Stimulated activated CD4-positive, alpha-beta T cell treated with anti-CD3 and anti-CD28 coated beads, Interleukin-1b, Interleukin-23, amount 100 ng/mL, for 1 hour (primary cell): ENCODE measurements at regions not wholly inside any gene's neighbourhood (a gene's known extent, or its start where the extent isn't known, plus 50 kb on each side); places are given as distances from the start of the nearest gene placed in this dataset.

Source experiments
- DNase-seq, 2 donors: peaks; one replicate each; pipeline ENCODE4 v3.0.0-alpha.2; 2020; ENCODE audit warnings: low read depth in 2 of 2

DNA sequence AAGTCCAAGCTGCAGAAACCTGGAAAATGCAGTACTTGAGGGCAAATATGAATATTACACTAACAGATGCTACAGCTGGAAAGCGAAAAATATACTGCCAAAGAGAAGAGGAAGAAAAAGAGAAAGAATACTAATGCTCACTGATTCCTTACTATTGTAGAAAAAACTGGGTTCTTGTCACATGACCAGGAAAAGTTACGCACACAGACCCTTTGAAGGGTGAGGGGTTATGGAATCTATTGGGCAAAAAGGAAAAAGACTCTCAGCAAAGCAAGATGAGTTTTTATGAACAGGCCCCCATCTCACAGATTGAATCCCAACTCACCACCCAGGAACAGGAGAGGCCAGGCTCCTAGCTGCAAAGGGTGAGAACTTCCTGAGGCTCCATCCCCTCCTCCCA is 228.1 kb upstream of the KLF14 start:
- DNase-seq, result no peak

DNA sequence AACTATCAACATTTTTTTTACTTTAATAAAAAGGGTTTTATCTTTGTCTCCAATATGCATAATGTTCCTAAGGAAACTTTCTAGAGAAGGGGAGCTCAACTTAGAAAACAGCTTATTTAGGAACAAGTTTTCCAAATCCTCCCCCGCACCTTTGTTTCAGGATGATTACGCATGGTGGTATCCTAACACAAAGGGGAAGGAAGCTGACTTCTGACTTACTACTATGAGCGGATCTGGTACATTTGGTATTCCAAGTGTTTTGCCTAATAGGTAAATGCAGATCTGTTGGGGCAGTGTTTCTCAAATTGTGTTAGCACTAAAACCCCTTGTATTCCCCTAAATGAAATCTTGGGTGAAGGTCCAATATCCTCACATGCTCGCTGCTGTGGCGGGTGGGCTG is 229.3 kb upstream of the KLF14 start:
- no peak for DNase-seq

DNA sequence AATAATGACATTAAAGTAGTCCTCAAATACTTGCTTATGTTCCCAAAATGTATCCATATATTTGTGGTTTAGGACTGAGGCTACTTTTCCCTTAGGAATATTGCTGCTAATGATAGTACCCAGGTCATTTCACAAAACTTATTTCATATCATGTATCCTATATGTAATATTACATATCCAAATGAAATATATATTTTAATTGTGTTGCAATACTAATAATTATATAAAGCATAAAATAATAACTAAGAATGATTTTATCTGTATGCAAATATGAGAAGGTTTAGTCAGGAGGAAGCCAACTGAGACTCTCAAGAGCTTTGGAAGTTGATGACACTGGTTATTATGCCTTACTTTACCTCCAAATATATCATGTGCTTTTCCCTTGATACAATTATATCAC is 231.5 kb upstream of the KLF14 start:
- no peak for DNase-seq

DNA sequence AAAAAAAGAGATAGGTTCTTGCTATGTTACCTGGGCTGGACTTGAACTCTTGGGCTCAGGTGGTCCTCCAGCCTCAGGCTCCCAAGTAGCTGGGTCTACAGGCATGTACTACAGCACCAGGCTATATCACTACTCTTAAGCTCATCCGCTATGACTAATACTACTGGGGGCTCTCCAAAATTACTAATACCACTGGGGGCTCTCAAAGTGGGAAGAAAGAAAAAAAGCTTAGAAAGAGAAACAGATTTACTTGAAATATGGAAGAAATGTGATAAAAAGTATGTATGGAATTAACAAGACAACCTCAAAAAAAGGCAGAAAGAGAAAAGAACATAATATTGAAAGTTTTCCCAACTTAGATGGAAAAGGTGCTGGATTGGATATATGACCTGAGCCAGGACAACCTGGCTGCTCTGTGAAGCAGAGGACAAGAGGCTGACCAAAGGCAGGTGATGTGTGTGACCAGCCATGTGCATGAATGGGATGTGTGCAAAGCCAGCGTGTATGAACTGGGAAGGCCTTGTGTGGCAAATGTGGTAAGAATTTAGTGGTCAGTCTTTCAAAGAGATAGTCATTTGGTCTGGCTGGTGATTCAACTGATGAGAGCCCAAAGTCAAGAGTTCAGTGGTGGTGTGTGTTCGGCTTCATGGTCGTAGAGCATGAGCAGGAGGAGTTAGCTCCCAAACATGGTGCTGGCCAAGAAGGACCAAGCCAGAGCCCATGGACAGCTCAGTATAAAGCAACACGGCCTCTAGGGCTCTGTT is 232.4 kb upstream of the KLF14 start:
- no peak for DNase-seq

DNA sequence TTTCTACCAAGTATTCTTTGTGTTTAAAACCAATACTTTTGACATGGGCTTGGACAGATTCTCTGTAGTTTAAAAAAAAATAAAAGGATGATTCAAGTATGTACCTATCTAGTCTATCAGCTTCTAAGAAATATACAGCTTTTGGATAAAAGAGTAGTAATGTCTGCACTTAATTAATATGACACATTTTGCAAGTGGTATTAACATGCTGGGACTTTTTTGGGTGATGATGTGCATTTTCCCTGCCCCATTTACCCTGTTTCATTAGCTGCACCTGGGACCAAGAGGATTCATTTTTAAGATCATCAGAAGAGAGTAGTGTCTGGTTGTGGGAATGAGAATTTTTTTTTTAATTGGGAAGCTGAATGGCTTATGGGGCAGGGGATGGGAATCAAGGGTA is 236.2 kb upstream of the KLF14 start:
- DNase-seq, result no peak

DNA sequence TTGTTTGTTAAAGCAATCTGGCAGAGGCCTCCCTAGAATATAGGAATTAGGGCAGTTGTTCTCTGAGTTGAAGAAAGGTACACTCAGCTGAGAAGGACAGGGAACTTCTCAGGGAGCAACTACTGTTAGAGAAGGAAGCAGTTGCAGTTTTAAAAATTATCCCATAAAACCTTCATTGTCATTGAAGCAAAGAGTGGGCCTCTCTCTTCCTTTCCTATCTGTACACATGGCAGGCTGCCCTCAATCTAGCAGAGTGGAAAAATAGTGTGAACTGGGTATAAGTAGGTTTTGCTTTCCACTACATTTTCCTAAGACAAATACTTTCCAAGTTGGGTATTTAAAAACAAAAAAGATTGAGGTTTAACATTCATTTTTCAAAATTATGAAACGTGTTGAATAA is 236.7 kb upstream of the KLF14 start:
- no peak for DNase-seq

DNA sequence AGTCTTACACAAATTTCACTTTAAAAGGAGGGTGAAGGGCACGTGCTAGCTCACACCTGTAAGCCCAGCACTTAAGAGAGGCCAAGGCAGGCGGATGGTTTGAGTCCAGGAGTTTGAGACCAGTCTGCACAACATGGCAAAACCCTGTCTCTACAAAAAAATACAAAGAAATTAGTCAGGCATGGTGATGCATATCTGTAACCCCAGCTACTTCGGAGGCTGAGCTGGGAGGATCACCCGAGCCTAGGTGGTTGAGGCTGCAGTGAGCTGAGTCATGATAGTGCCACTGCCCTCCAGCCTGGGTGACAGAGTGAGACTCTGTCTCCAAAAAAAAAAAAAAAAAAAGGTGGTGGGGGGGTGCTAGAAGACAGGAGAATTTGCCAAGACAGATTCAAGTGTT is 237.3 kb upstream of the KLF14 start:
- DNase-seq, result no peak

DNA sequence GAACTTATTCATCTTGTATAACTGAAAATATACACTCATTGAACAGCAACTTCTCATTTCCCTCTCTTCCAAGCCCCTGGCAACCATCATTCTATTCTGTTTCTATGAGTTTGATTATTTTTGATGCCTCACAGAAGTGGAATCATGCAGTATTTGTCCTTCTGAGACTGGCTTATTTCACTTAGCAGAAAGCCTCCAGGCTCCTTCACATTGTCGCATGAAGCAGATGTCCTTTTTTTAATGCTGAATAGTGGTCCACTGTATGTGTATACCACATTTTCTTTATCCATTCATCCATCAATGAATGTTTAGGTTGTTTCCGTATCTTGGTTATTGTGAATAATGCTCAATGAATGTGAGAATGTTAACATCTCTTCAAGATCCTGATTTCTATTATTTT is 238.2 kb upstream of the KLF14 start:
- no peak for DNase-seq

DNA sequence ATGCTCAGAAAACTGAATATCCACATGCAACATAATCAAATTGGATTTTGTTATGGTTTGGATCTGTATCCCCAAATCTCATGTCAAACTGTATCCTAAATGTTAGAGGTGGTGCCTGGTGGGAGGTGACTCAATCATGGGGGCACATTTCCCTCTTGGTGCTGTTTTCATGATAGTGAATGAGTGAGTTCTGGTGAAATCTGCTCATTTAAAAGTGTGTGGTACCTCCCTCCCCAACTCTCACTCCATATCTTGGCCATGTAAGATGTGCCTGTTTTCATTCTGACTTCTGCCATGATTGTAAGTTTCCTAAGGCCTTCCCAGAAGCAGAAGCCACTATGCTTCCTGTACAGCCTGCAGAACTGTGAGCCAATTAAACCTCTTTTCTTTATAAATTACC is 239.6 kb upstream of the KLF14 start:
- DNase-seq, result no peak

DNA sequence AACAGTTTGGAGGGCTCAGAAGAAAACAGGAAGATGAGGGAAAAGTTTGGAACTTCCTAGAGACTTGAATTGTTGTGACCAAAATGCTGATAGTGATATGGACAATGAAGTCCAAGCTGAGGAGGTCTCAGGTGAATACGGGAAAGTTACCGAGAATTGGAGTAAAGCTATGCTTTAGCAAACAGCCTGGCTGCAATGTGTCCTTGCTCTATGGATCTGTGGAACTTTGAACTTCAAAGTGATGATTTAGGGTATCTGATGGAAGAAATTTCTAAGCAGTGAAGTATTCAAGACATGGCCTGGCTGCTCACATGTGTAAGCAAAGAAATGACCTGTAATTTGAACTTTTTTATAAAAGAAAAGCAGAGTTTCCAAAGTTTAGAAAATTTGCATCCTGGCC is 240.2 kb upstream of the KLF14 start:
- DNase-seq, result no peak

DNA sequence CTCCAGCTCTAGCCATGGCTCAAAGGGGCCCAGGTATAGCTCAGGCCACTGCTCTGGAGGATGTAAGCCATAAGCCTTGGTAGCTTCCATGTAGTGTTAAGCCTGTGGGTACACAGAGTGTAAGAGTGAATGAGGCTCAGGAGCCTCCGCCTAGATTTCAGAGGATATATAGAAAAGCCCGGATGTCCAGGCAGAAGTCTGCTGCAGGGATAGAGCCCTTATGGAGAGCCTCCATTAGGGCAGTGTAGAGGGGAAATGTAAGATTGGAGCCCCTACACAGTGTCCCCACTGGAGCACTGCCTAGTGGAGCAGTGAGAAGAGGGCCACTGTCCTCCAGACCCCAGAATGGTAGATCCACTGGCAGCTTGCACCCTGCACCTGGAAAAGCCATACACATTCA is 240.8 kb upstream of the KLF14 start:
- no peak for DNase-seq

DNA sequence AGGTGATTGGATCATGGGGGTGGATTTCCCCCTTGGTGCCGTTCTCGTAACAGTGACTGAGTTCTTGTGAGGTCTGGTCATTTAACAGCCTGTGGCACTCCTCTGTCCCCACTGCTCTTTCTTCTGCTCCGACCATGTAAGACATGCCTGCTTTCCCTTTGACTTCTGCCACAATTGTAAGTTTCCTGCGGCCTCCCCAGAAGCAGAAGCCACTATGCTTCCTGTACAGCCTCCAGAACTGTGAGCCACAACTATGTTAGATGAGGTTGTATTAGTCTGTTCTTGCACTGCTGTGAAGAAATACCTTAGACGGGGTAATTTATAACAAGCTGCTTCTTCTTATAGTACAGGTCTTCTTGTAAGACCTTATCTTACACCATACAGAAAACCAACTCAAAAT is 241.7 kb upstream of the KLF14 start:
- no peak for DNase-seq

DNA sequence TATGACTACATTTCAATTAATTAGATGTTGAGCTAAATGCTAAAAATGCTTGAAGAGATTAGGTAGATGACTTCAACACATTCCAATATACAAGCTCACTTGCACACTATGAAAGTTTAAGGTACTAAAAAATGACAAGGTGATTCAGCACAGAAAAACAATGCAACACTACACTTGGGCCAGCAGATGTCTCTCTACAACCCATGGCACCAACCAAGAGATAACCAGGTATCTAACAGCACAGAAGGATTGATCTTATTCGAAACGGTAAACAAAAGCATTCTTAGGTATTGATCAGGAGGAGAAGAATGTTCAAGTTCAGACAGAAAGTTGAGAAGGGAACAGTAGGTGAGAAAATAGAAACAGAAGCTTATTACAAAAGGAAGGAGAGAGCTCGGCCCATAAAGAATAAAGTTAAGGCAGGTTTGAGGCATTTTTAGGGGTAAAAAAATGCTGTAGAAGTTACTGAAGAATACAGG is 248.2 kb upstream of the KLF14 start:
- no peak for DNase-seq

DNA sequence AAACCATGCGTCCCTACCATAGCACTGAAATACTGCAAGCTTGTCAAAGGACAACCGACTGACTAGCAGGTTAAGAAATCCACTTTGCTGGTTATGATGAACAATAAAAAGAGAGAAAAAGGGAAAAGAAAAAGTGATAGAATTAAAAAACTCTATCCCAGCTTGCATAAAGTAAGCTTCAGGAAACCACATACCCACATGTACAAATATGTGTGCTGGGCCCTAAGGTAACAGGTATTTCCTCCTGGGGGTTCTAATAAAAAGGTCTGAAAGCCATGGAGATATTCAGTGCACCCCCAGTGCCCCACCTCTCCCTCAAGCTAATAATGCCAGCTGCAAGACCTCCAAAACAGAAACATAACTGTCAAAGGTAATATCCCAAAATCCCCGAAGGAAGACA is 248.6 kb upstream of the KLF14 start:
- no peak for DNase-seq

DNA sequence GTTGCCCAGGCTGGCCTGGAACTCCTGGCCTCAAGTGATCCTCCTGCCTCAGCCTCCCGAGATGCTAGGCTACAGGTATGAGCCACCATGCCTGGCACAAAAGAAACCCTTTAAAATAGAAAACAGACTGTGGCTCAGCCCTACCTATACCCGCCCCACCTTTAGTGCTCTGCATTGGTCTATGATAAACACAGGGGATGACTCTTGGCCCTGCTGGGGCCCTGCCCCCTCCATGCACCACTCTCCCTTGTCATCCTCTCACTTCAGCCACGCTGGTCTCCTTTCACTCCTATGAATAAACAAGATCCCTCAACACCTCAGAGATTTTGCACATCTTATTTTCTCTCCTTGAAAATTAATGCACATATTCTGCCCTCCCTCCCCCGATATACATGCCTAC is 251.4 kb upstream of the KLF14 start:
- no peak for DNase-seq

DNA sequence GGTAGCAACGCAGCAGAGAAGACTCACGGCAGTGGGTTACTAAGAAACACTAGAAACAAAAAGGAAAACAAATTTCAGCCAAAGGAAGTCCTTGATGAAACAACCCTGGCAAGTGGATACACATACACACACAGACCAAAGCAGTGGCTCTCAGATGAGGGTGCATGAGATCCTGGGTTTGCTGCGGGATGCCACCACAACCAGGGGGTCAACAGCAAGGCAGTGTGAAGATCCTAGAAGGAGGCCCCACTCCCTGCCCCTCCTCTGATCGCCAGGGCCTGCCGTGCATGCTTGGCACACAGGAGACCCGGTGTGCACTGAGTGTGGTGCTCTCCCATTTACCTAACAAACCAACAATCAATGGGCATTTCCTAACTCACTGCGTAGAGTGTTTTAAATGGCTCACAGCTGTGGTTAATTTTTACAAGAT is 252.3 kb upstream of the KLF14 start:
- no peak for DNase-seq

DNA sequence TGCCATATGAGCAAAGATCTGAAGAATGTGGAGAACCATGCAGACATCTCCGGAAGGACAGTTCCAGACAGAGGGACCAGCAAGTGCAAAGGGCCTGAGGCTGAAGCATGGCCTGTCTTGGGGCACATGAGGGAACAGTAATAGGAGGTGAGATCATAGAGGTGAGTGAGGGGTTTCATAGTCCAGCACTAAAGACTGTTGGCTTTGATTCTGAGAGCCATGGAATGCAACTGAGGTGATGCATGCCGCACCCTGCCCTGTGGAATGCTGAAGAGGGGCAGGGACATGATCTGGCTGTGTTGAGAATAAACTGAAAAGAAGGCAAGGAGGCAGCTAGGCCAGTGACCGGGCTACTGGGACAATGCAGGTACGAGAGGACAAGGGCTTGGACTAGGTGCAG is 253.1 kb upstream of the KLF14 start:
- no peak for DNase-seq

DNA sequence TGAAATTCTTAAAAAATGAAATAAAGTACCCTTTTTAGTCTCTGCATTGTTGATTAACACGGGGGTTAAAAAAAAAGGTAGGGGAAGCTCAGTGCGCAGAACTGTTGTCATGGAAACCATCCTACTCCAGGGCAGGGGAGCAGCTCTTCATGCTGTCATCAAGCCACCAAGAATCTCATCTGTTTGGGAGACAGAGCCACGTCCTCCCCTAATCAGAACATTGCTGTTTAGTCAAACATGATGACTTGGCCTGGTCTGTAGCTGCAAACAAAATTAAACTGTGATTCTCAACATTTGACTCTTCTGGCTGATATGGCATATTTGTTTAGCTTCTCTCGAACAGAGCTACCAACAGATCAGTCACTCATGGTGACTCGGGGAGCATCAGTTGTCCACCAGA is 254.4 kb upstream of the KLF14 start:
- DNase-seq, result no peak

DNA sequence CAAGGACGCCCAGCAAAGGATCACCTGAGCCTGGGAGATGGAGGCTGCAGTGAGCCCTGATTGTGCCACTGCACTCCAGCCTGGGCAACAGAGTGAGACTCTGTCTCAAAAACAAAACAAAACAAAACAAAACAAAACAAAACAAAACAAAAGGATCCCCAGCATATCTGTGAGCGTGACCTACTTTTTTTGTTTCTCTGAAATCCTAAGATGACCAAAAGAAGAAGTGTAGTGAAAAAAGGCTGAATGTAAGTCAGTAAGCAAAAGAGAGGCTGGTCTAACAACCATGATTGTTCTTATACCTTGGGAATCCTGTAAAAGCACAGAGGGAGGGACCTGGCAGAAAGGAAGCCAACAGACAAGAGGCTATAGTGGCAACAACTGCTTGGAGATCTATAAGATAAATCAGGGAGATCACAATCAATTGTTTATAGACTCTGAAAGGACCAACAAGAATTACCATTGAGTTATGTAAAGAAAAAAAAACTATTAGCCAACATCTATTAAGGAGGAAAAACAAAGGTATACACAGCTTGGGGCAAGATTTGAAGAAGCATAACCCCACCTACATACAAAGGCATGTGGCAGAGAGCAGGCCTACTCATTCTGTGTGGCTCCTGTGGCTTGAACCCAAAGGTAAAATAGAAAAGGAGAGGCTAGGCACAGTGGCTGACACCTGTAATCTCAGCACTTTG is 255.2 kb upstream of the KLF14 start:
- DNase-seq, result no peak

DNA sequence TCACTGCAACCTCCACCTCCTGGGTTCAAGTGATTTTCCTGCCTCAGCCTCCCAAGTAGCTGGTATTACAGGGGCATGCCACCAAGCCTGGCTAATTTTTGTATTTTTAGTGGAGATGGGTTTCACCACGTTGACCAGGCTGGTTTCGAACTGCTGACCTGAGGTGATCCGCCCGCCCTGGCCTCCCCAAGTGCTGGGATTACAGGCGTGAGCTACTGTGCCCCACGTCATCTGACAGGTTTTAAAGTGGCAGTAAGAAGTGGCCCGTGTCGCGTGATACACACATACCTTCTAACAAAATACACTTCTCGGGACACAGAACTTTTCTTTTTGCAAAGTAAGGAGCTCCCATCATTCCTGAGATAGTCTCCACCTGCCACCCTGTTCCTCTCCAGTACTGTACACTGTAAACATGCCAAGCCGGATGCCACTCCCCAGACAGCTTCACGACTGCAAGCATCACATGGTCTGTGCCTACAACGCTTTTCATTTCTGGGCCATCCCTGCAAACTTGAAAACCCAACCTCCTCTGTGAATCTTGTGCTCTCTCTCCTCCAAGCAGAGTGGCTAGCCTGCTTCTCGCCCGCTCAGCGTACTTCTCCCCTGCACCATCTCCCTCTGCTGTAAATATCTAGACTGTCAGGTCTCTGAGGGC is 256.3 kb upstream of the KLF14 start:
- no peak for DNase-seq

DNA sequence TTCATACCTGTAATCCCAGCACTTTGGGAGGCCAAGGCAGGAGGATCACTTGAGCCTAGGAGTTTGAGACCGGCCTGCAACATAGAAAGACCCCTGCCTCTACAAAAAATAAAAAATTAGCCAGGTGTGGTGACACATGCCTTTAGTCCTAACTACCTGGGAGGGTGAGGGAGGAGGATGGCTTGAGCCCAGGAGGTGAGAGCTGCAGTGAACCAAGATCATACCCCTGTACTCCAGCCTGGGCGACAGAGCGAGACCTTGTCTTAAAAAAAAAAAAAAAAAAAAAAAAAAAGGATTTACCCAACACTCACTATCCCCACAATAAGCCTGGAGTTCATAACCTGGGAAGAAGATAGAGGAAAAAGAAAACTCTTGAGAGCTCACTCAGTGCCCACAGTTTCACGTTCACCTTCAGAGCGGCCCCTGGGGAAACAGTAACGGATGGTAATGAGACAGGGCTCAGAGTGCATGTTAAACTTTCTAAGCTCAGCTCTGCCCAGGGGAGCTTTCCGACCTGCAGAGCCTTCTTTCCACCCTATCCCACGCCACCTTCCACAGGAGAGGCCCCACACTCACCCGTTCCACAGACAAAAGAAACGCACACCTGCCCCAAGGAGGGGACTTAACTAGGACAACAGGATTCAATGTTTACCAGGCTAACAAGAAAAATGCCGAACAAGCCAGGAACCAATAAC is 259.8 kb upstream of the KLF14 start:
- DNase-seq, result no peak

DNA sequence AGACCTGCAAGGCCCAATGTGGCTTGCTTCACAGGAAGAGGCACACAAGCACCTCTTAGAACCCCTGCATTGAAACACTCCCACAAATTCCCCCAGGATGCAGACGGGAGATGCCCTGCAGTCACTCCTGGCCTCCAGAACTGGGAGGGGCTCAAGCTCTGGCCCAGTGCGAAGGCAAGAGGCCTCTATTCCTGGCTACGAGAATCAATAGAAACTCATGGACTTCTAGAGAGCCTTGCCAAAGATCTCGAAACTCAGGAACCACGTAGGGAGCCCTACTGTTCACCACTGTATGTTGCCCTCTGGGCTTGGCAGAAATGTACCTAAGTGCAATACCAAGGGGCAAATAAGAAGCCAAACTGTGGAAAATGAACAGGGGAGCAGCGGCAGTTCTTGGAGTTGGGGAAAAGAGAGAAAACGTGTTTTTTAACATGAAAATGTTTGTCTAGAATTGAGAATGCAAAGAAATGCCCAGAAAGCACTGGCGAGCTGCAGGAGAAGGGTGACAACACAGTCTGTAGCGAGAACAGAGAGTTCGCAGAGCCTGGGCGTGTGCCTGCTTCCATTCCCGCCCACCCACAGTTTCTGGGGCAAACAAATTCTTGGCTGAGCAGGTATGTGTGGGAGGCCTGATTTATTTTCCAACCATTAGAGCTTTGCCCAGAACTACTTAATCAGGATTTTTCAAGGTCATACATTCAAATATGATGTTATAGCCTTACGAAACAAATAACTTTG is 260.5 kb upstream of the KLF14 start:
- no peak for DNase-seq
